NCI-H82 treated with DMSO at 0.1 percent for 48 hours (cell line): ENCODE measurements at regions not wholly inside any gene's neighbourhood (a gene's known extent, or its start where the extent isn't known, plus 50 kb on each side); places are given as distances from the start of the nearest gene placed in this dataset.
"Not testable (repeated sequence)": the region's sequence is repeated elsewhere in the genome, so short reads cannot be mapped to it uniquely, and the experiment has no call there.

Experiments
- DNase-seq: peaks from one replicate; lab custom pipeline; 2025; ENCODE audit not compliant: unreplicated experiment; lab: John Stamatoyannopoulos, UW

GRCh38 chr11:91091563-91091962 lies 868.7 kb upstream of the CHORDC1 start:
- DNase-seq = no peak

GRCh38 chr11:91086028-91086427 lies 863.2 kb upstream of the CHORDC1 start:
- DNase-seq = no peak

- no peak for DNase-seq
Observed at GRCh38 chr11:91082255-91082654, 859.4 kb upstream of the CHORDC1 start.

- DNase-seq = no peak
Observed at GRCh38 chr11:91081440-91082043, 858.7 kb upstream of the CHORDC1 start.

GRCh38 chr11:91078221-91078620 lies 855.4 kb upstream of the CHORDC1 start:
- DNase-seq = no peak

GRCh38 chr11:91075032-91075695 lies 852.3 kb upstream of the CHORDC1 start:
- no peak for DNase-seq

- peak; percentile 8 for DNase-seq
Observed at GRCh38 chr11:91067666-91068065, 844.8 kb upstream of the CHORDC1 start.

- peak; percentile 72 for DNase-seq
Observed at GRCh38 chr11:91066456-91067047, 843.7 kb upstream of the CHORDC1 start.

GRCh38 chr11:91063399-91063798 lies 840.5 kb upstream of the CHORDC1 start:
- DNase-seq = not testable (repeated sequence)

GRCh38 chr11:91047882-91048281 lies 825.0 kb upstream of the CHORDC1 start:
- DNase-seq = no peak

- no peak for DNase-seq
Observed at GRCh38 chr11:91046261-91046660, 823.4 kb upstream of the CHORDC1 start.

- no peak for DNase-seq
Observed at GRCh38 chr11:91041626-91042025, 818.8 kb upstream of the CHORDC1 start.

GRCh38 chr11:91023731-91024130 lies 800.9 kb upstream of the CHORDC1 start:
- DNase-seq = no peak

- DNase-seq = no peak
Observed at GRCh38 chr11:91011503-91011902, 788.7 kb upstream of the CHORDC1 start.

GRCh38 chr11:91005458-91005857 lies 782.6 kb upstream of the CHORDC1 start:
- no peak for DNase-seq

- no peak for DNase-seq
Observed at GRCh38 chr11:90997241-90997640, 774.4 kb upstream of the CHORDC1 start.

- not testable (repeated sequence) for DNase-seq
Observed at GRCh38 chr11:90972159-90972558, 749.3 kb upstream of the CHORDC1 start.

- no peak for DNase-seq
Observed at GRCh38 chr11:90947930-90948329, 725.1 kb upstream of the CHORDC1 start.

- no peak for DNase-seq
Observed at GRCh38 chr11:90930252-90930651, 707.4 kb upstream of the CHORDC1 start.

- no peak for DNase-seq
Observed at GRCh38 chr11:90919332-90919731, 696.5 kb upstream of the CHORDC1 start.

GRCh38 chr11:90916706-90917105 lies 693.9 kb upstream of the CHORDC1 start:
- DNase-seq = no peak

GRCh38 chr11:90913131-90913668 lies 690.4 kb upstream of the CHORDC1 start:
- DNase-seq = no peak
